RKO (cell line): ENCODE measurements at regions not wholly inside any gene's neighbourhood (a gene's known extent, or its start where the extent isn't known, plus 50 kb on each side); places are given as distances from the start of the nearest gene placed in this dataset.

ENCODE experiments used
- DNase-seq: peaks from one replicate; pipeline ENCODE4 v3.0.0-alpha.2; 2016; ENCODE audit warnings: low spot score

DNA sequence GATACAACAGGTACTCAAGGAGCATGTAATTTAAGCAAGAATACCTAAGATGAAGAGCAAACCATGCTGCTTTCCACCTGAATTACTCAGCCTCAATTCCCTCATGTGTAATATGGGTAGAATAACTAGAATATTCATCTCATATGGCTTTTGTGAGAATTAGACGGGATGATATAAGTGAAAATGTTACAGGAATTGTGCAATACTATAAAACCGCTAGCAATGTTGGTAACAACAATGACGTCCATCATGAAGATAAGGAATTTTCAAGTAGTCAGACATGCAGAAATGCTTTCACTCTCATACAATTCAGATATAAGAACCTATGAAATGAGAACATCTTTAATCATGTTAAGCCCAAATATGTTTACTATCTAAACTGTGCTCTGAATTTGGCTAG, 2106.6 kb upstream of the CELF4 start:
- DNase-seq = no peak

DNA sequence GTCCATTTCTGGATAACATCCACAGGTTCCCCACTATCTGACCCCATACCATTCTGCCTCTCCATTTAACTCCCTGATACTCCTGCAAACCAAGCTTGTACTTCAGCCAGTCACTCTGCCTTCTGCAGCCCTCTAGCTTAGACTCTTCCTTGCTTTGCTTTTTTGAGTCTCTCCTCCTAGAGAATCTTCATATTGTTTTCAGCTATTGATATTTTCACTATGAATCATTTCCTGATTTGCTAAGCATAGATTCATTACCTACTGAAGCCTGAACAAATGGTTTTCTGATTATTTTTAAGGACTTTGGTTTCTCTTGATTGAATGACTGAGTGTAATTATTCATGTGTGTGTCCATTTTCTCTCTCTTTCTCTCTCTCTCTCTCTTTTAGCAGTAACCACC, 2102.3 kb upstream of the CELF4 start:
- DNase-seq = no peak

DNA sequence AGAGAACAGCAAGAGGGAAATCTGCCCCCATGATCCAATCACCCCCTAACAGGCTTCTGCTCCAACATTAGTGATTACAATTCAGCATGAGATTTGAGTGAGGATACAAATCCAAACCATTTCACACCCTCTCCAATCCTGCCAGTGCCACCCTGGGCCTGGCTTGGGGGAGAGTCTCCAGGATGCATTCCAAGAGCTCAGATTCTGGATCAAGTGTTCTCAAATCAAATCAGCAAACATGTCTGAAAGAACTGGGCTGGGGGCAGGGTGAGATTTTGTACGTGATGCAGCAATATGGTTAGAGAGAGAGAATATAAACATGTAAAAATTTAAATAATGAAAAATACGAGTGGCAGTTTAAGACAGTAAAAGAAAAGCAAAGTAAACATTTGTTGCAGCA, 2100.9 kb upstream of the CELF4 start:
- no peak for DNase-seq

DNA sequence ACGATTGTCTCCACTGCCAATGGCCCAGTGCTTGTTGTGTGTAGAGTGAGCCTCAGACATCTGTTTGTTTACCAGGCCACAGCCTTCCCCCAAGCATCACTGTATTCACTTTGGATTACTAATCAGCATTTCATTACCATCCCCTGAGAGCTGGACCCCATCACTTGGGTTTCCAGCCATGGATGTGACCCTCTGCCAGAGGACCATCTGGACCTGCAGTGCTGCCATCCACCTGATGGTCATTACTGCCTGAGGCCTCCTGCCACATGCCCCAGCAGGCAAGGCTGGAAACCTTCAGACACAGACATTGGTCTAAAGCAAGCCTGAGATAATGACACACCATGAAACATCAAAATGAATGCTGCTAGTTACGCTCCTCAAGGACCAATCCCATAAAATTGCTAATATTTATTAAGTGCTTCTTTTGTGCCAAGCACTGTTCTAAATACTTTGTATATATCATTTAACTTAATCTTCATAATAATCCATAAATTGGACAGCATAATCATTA, 2096.3 kb upstream of the CELF4 start:
- no peak for DNase-seq

DNA sequence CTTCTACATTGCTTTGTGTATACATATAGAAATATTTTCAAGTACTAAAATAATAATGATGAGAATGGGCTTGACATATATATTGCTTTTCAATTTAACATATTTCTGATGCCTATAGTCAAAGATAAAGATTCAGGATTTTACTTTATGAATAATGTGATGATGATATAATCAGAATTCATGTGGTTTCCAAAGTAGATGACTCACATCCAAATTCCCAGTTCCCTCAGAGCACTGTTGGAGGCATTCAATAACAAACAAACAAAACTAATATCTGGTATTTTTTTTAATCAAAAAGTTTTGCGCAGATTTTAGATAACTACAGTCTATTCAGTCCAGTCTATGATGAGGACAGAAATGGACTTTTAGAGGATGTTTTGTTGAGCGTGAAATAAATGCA, 2094.5 kb upstream of the CELF4 start:
- DNase-seq = no peak

DNA sequence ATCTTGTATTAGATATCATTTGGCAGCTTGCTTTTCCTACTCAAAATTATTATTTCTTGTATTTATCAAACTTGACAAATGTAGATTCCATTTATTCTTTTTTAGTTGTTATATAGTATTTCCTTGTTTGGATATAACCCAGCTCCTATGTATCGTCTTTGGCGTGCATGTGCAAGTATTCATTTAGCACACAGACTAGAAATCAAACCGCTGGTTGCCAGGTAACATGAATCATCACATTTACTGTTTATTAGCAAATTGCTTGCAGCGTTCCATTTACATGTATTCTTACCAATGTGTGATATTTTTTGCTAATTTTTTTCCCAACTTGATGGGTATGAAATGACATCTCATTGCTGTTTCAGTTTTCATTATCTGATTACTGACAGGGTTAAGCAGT, 2089.7 kb upstream of the CELF4 start:
- no peak for DNase-seq

DNA sequence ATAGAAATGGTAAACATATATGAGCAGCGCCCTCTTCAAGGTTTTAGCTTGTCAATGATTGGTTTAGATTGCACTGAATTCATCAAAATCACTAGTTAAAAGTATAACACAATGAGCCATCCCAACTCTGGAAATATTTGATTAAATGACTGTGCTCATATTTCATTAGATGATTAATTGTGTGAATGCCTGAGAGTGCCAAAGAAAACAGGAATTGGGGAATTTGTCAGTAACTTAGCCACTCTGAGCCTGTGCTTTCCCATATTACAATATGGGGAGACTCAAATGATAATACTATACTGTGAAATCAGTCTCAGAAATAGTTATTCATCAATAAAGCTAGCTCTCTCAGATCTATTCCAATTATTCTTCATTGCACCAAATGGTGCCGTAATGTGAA, 2087.6 kb upstream of the CELF4 start:
- no peak for DNase-seq

DNA sequence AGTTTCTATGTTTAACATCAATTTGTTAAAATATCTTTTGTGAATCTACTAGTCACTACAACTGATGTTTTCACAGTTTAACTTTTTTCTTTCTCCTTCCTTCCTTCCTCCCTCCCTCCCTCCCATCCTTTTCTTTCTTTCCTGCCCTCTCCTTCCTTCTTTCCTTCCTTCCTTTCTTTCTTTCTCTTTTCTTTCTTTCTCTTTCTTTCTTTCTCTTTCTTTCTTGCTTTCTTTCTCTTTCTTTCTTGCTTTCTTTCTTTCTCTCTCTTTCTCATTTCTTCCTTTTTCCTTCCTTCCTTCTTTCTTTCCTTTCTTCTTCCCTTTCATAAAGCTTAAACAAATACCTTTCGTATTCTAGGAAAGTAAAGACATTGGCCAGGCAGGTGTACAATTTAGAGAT, 2083.0 kb upstream of the CELF4 start:
- no peak for DNase-seq

DNA sequence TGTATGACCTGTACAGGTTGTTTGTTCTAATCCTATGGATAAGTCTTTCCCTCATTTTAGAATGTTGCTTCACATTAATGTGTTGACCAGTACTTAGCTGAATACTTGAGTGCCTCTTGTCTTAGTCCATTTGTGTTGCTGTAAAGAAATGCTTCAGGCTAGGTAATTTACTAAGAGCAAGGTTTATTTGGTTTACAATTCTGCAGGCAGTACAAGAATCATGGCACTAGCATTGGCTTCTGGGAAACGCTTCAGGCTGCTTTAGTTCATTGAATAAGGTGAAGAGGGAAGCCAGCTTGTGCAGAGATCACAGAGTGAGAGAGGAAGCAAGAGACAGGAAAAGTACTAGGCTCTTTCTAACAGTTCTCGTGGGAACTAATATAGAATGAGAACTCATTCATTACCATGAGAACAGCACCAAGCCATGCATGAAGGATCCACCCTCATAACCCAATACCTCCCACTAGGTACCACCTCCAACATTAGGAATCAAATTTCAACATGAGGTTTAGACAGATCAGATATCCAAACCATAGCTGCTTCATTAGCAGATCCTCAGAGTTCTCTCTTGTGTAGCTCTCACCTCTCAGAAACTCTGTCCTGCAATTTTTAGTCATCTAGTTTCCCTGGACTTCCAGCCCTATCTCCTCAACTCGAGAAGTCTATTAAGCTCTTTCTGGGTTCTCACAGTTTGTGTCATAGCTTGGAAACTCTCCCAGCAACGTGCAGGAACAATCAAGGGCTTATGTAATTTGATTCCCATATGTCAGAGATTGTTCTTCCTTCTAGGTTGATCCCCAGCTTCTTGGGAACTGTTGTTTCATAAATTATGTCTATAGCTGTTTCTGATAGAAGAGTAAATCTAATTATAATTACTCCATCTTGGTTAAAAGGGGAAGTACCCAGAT, 2082.3 kb upstream of the CELF4 start:
- peak; percentile 19 for DNase-seq

DNA sequence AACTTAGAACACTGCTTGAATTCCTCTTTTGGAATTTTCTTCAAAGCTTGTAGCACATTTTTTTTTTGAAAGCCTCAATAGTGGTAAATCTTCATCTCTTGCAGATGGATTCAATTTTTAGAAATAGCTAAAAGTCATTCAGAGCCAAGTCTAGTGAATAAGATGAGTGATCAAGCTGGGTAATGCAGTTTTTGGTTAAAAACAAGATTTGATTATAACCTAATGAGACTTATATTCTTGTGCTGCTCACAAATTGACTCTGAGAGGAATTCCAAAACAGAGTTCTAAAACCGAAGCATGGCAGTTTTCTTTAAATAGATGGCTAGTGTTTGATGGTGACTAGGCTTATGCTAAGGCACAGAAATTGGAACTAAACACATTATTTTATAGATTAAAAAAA, 2072.6 kb upstream of the CELF4 start:
- DNase-seq = no peak

DNA sequence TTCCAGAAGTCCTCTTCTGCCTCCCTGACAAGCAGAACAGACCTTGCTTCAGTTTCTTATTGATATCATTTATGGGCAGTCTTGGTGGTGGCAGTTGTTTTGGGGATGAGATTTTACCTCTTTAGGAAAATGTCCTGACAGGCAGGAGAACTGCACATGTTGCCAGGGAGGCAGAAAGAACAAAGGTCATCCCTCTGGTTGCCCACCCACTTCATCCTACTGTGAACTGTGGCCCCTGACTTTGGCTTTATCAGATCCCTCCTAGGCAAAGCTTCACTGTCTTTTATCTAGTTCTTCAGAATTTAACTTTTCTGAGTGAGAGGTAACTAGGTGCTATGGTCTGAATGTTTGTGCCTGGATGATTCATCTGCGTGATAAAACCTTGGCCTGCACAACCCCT, 2071.3 kb upstream of the CELF4 start:
- no peak for DNase-seq

DNA sequence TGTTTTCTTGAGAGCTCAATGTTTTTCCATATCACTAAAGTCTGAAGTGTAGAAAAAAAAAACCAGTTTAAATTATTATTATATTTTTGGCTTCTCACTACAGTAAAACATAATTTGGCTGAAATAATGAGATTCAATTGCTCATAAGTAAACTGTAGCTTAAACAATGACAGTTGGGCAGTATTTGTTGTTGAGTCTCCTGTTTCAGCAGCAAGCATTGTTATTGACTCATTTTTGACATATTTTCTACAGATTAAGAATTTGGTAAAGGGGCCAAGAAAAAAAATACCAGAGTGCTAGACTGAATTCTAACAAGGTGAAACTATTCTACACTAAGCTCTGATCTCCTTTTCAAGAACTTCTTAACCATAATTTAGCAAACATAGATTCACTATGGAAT, 2070.4 kb upstream of the CELF4 start:
- DNase-seq = no peak

DNA sequence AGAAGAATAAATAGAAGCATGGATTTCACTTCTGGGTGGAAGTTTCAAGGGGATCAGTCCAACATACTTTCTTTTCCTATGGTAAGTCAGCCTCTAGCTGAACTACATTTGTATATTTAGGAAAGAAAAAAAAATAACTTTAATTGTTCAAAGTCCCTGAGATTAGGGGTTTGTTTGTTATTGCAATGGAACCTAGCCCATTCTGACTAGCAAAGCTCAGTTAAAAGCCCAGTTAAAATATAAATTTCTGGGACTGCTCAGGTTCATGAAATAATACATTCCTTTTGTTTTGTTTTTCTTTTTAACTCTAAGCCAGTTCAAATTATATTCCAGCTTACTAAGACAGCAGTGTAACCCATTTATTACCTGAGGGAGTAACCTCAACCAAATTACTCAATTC, 2069.6 kb upstream of the CELF4 start:
- no peak for DNase-seq

DNA sequence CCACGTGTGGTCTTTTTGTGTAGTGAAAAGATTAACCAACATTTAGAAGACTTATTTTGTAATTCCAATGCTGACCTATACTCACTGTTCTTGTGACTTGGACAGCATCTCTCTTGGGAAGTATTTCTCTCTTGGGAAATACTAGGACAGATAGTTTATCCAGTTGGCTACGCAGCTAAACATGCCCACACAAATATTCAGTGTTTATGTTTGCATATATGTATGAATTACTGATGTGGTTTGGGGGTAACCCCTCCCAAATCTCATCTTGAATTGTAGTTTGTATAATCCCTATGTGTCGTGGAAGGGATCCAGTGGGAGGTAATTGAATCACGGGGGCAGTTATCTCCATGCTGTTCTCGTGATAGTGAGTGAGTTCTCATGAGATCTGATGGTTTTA, 2062.3 kb upstream of the CELF4 start:
- DNase-seq = no peak

DNA sequence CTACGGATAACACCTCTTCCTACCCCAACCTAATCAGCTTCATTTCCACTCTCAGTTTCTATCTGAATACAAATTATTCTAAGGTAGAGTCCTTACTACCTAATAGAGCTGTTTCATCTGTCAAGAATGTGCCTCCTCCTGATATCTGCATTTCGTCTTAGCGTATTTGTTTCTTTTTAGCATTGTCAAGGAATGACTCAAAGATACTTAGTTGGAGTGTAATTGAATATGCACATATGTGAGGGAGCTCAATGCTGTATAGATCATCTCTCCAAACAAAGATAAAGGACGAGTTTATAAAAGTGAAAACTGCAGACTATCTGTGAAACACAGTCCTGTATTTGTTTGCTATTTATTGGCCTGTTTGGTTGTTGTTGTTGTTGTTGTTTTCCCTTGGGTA, 2059.4 kb upstream of the CELF4 start:
- DNase-seq = no peak

DNA sequence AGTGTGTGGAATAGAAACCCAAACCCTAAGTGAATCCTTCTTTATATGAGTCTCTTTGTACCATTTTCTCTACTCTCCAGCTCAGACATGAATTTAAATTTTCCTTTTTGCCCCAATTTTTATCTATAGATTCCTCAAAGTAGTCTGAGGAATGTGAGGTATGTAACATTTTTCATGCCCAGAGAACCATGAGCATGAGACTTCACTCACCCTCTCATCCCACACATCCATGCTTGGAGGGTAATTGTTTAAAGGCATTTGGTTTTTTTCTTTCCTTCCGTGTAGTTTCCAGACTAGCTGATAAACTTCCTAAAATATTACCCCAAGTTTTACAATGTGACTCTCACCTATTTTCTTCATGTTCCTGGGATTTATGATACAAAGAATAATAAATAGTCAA, 2056.8 kb upstream of the CELF4 start:
- DNase-seq = no peak

DNA sequence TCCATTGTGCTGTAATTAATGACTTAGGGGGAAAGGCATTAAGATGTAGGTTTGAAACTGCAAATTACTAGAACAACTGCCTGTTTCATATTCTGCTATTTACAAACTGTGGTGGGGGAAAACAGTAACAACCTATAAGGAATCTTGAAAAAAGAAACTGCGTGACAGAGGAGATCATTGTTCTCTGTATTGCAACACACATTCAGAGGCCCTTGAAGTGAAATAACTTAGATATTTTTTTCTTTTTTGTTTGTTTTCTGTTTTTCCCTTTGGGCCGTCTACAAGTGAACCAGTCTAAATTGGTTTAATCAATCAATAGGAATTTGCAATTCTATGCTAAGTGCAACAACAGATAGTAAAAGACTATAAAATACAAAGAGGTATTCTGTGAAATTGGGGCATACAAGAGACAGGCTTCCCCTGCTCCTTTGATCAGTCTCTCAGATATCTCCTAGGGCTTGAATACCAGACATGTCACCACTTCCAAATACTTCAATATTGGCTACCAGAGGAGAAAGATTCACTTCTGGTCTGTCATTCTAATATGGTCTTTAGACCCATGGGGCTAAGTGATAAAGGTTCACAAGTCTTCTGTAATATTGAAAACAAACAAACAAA, 2055.1 kb upstream of the CELF4 start:
- no peak for DNase-seq

DNA sequence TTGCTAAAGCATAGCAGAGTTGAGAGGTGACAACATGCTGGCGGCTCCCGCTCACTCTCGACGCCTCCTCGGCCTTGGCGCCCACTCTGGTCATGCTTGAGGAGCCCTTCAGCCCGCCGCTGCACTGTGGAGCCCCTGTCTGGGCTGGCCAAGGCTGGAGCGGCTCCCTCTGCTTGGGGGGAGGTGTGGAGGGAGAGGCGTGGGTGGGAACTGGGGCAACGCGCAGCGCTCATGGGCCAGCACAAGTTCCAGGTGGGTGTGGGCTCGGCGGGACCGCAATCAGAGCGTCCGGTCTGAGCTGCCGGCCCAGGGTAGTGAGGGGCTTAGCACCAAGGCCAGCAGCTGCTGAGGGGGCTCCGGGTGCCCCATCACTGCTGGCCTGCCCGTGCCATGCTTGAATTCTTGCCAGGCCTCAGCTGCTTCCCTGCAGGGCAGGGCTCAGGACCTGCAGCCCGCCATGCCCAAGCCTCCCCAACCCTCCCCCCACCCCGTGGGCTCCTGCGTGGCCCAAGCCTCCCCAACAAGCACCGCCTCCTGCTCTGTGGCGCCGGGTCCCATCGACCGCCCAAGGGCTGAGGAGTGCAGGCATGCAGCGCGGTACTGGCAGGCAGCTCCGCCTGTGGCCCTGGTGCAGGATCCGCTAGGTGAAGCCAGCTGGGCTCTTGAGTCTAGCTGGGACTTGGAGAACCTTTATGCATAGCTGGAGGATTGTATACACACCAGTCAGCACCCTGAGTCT, 2052.8 kb upstream of the CELF4 start:
- no peak for DNase-seq

DNA sequence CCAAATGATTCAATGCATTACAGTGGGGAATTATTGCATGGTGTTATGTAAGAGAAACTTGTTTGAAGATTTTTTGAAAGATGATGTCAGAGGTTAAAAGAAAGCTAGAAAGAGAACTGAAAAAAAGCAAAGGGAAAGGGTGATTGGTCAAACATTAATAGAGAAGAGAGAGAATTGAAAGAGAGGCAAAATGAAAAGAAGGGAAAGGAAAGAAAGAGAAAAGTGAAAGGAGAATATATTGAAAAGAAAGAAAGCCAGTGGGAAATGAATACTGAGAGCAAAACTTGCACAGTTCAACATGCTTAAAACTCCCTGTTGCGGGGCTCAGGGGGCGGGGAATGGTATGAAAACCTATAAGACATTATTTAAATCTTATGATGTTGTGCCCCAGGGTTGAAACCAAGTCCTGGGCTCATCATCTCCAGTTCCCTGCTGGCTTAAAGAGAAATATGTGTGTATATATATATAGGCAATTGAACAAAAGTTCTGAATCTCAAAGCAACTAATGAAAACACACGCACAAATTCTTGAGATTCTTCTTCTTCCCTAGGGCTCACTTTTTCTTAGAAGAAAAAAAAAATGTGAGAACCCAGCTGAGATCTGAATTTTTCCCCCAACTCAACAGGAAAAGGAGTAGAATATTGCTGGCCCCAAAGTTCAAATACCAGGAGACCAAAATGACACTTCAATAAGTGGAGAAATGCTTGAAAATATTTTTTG, 2045.9 kb upstream of the CELF4 start:
- no peak for DNase-seq

DNA sequence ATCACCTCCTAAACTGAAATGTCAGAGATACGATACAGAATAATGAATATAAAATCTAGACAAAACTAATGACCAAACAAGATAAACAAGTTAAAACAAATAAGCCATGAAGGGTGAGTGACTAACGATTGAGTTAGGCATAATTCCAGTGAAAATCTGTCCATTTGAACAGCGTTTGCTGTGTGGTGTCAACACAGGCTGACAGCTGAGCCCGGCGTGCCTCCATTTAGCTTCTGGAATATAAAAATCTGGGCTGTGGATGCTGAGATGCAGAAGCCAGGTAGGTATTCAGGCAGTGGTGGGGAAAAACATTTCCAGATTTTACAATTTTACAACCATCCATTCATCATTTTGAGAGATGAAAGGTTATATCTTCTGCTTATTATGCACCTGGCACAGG, 2041.4 kb upstream of the CELF4 start:
- no peak for DNase-seq

DNA sequence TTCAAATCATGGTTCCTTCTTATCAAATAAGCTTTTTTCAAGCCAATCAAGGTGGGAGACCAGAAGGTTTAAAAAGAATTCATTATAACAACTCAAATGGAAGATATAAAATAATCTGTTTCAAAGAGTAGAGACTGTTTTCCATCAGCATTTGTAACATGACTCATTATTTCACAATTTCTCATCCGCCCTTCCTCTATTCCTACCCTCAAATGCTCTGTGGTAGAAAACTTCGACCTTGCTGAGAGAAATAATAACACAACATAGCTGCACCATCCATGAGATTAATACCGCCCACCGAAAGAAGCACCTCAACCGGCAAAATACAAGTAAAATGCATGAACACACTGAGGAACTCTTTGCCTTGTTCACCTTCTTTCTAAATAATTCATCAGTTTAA, 2039.2 kb upstream of the CELF4 start:
- no peak for DNase-seq

DNA sequence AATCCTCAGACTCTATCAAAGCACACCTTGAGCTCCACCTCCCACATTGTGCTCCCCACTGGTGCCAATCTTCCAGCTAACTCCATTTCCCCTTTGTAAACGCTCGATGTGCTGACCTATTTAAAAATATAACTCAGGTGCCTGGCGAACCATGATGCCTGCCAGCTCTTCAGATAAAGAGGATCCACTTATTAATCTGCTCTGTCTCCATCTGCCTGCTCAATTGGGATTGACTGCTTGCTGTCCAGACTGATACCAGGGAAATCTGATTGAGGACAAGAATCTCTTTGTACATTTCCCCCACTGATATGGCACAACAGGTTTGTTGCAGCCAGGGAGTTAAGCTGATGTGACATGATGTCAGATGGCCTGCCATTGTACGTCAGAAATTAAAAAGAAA, 2036.5 kb upstream of the CELF4 start:
- DNase-seq = no peak
